ENCODE measurements at regions not wholly inside any gene's neighbourhood (a gene's known extent, or its start where the extent isn't known, plus 50 kb on each side); places are given as distances from the start of the nearest gene placed in this dataset.

DNA sequence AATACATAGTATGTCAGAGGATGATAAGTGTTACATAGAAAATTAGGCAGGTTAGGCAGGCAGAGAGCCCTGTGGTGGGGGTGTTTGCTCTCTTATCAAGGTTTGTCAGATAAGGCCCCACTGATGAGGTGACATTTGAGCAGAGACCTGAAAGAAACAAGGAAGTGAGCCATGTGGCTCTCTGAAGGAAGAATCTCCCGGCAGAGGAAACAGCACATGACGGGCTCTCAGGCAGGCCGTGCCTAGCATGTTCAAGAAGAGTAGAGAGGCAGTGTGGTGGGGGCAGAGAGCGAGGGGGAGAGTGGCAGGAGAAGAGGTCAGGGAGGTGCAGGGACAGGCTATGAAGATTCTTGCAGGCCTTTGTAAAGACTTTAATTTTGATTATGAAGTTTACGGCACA is 82.0 kb upstream of the ASIC2 start:
- Histone ChIP-seq H3K36me3 (ENCODE audit: control insufficient read depth, insufficient read depth, low read length) (no peaks in the 10 kb centered on the region), H3K4me1 (peaks cover 61% of the 10 kb centered on the region), H3K27me3 (replicated peaks; ENCODE audit: control insufficient read depth, insufficient read depth, low read length) (no peaks in the 10 kb centered on the region), H3K9me3 (no peaks in the 10 kb centered on the region), H3K4me3 (ENCODE audit: low read depth, low read length) (no peak overlapping the region)
- Mint-ChIP-seq H3K4me3 (ENCODE audit: unreplicated experiment) (no peak overlapping the region), H3K36me3 (ENCODE audit: insufficient read depth, unreplicated experiment) (no peaks in the 10 kb centered on the region), H3K4me1 (ENCODE audit: low read depth, unreplicated experiment) (peaks cover 28% of the 10 kb centered on the region), H3K27me3 (ENCODE audit: insufficient read depth, unreplicated experiment) (no peaks in the 10 kb centered on the region), H3K9me3 (ENCODE audit: unreplicated experiment) (no peaks in the 10 kb centered on the region), H3K27ac (ENCODE audit: unreplicated experiment) (no peak overlapping the region)
- POLR2A ChIA-PET = no interaction called here
- peak; percentile 35 to 56 for DNase-seq
- TF ChIP-seq, protein P1, sequence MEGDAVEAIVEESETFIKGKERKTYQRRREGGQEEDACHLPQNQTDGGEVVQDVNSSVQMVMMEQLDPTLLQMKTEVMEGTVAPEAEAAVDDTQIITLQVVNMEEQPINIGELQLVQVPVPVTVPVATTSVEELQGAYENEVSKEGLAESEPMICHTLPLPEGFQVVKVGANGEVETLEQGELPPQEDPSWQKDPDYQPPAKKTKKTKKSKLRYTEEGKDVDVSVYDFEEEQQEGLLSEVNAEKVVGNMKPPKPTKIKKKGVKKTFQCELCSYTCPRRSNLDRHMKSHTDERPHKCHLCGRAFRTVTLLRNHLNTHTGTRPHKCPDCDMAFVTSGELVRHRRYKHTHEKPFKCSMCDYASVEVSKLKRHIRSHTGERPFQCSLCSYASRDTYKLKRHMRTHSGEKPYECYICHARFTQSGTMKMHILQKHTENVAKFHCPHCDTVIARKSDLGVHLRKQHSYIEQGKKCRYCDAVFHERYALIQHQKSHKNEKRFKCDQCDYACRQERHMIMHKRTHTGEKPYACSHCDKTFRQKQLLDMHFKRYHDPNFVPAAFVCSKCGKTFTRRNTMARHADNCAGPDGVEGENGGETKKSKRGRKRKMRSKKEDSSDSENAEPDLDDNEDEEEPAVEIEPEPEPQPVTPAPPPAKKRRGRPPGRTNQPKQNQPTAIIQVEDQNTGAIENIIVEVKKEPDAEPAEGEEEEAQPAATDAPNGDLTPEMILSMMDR (IDR thresholded peaks at IDR 0.05; ENCODE audit: insufficient read depth in 1 of 2, low read depth in 1 of 2, low read length in 1 of 2, severe bottlenecking in 1 of 2, unreplicated experiment in 1 of 2) = no peak
- CTCF ChIA-PET = no interaction called here
- intact Hi-C loops (cut with micrococcal nuclease; ENCODE audit: unreplicated experiment) = no loop called here
- no TSS peak for BruUV-seq (replicated peaks)

DNA sequence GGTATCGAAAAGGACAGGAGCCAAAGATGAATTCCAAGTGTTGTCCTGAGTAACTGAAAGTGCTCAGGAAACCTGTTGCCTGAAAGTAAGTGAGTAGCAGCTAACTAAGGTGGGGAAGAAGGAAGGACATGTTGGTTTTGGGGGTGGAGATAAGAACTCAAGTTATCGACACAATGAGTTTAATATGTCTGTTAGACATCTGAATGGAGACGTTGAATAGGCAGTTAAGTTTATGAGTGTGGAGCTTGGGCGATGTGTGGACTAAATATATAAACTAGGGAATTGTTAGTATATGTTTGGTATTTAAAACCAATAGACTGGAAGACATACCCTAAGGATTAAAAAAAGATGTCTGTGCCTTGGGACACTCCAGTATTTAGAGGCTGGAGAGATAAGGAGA is 82.7 kb upstream of the ASIC2 start:
- ChIA-PET CTCF (no interaction called here), POLR2A (no interaction called here)
- H3K27me3 Mint-ChIP-seq (ENCODE audit: insufficient read depth, unreplicated experiment) = no peaks in the 10 kb centered on the region
- Histone ChIP-seq H3K36me3 (ENCODE audit: control insufficient read depth, insufficient read depth, low read length) (no peaks in the 10 kb centered on the region), H3K9me3 (no peaks in the 10 kb centered on the region), H3K4me1 (peaks cover 55% of the 10 kb centered on the region), H3K4me3 (ENCODE audit: low read depth, low read length) (no peak overlapping the region), H3K27me3 (replicated peaks; ENCODE audit: control insufficient read depth, insufficient read depth, low read length) (no peaks in the 10 kb centered on the region)
- no peak overlapping the region for H3K27ac Mint-ChIP-seq (ENCODE audit: unreplicated experiment)
- intact Hi-C loops (cut with micrococcal nuclease; ENCODE audit: unreplicated experiment) = no loop called here
- no peaks in the 10 kb centered on the region for H3K9me3 Mint-ChIP-seq (ENCODE audit: unreplicated experiment)
- no peaks in the 10 kb centered on the region for H3K36me3 Mint-ChIP-seq (ENCODE audit: insufficient read depth, unreplicated experiment)
- no peak for DNase-seq
- H3K4me1 Mint-ChIP-seq (ENCODE audit: low read depth, unreplicated experiment) = peaks cover 27% of the 10 kb centered on the region
- no TSS peak for BruUV-seq (replicated peaks)
- H3K4me3 Mint-ChIP-seq (ENCODE audit: unreplicated experiment) = no peak overlapping the region
- TF ChIP-seq, protein P1 (IDR thresholded peaks at IDR 0.05; ENCODE audit: insufficient read depth in 1 of 2, low read depth in 1 of 2, low read length in 1 of 2, severe bottlenecking in 1 of 2, unreplicated experiment in 1 of 2) = no peak

DNA sequence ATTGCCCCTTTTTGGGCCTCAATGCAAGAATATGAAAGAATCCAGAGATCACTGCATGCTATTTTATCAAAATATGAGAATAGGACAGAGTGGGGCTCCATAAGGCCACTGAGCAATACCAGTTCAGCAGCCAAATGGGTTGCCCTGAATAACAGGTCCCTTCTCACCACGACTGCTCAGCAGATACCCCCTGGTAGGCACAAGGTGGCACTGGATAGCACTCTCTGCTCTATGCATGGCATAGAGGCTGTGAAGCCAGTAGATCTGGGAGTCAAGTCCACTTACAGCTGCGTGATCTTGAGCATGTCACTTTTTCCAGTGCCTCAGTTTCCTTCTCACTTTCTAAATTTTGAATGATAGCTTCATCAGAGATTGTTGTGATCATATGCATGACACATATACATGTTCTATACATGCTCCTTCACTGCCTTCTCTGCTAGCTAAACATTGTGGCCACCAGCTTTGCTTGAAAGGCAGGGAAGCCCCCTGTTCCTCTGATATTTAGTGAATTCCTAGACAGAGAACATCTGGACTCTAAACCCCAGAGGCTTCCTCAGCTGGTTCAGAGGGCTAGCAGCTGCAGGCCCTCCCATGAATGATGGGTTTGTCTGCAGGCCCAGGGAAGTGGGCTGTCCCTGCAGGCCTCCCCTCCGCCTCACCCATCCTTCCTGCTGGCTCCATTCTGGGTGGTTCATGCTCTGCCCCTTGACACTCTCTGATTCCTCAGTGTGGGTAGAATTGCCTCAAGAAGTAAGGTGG is 84.9 kb upstream of the ASIC2 start:
- Histone ChIP-seq H3K4me3 (ENCODE audit: low read depth, low read length) (no peak overlapping the region), H3K27me3 (replicated peaks; ENCODE audit: control insufficient read depth, insufficient read depth, low read length) (no peaks in the 10 kb centered on the region), H3K4me1 (peaks cover 34% of the 10 kb centered on the region), H3K9me3 (no peaks in the 10 kb centered on the region), H3K36me3 (ENCODE audit: control insufficient read depth, insufficient read depth, low read length) (no peaks in the 10 kb centered on the region)
- POLR2A ChIA-PET = no interaction called here
- Mint-ChIP-seq H3K4me3 (ENCODE audit: unreplicated experiment) (no peak overlapping the region), H3K9me3 (ENCODE audit: unreplicated experiment) (no peaks in the 10 kb centered on the region), H3K27ac (ENCODE audit: unreplicated experiment) (no peak overlapping the region), H3K36me3 (ENCODE audit: insufficient read depth, unreplicated experiment) (no peaks in the 10 kb centered on the region), H3K4me1 (ENCODE audit: low read depth, unreplicated experiment) (peaks cover 5% of the 10 kb centered on the region), H3K27me3 (ENCODE audit: insufficient read depth, unreplicated experiment) (no peaks in the 10 kb centered on the region)
- CTCF ChIA-PET = no interaction called here
- TF ChIP-seq, protein P1 (IDR thresholded peaks at IDR 0.05; ENCODE audit: insufficient read depth in 1 of 2, low read depth in 1 of 2, low read length in 1 of 2, severe bottlenecking in 1 of 2, unreplicated experiment in 1 of 2) = no peak
- no peak for DNase-seq
- no TSS peak for BruUV-seq (replicated peaks)
- intact Hi-C loops (cut with micrococcal nuclease; ENCODE audit: unreplicated experiment) = no loop called here
